Femur (tissue), 1 donor: ENCODE measurements at regions not wholly inside any gene's neighbourhood (a gene's known extent, or its start where the extent isn't known, plus 50 kb on each side); places are given as distances from the start of the nearest gene placed in this dataset.
A peak's percentile ranks its signal among the peaks of the same experiment; 100 is the strongest.
"Not testable (repeated sequence)": the region's sequence is repeated elsewhere in the genome, so short reads cannot be mapped to it uniquely, and the experiment has no call there.

Experiments used
- DNase-seq: peaks from one replicate; pipeline ENCODE4 v3.0.0-alpha.2; 2017

GRCh38 chr13:40345654-40346372, 320.6 kb downstream of the FOXO1 start:
- no peak for DNase-seq

GRCh38 chr13:40346592-40346991, 319.8 kb downstream of the FOXO1 start:
- DNase-seq = no peak

- DNase-seq = no peak
Observed at GRCh38 chr13:40348096-40348679, 318.3 kb downstream of the FOXO1 start.

- DNase-seq = no peak
Observed at GRCh38 chr13:40350283-40350992, 316.0 kb downstream of the FOXO1 start.

- no peak for DNase-seq
Observed at GRCh38 chr13:40351537-40352379, 314.7 kb downstream of the FOXO1 start.

- DNase-seq = no peak
Observed at GRCh38 chr13:40352380-40352778, 314.1 kb downstream of the FOXO1 start.

- DNase-seq = peak; percentile 66
Observed at GRCh38 chr13:40352802-40353562, 313.5 kb downstream of the FOXO1 start.

GRCh38 chr13:40355126-40355724, 311.2 kb downstream of the FOXO1 start:
- DNase-seq = no peak

- no peak for DNase-seq
Observed at GRCh38 chr13:40356011-40356410, 310.4 kb downstream of the FOXO1 start.

- not testable (repeated sequence) for DNase-seq
Observed at GRCh38 chr13:40356458-40356857, 310.0 kb downstream of the FOXO1 start.

GRCh38 chr13:40362502-40362901, 303.9 kb downstream of the FOXO1 start:
- no peak for DNase-seq

GRCh38 chr13:40363653-40364052, 302.8 kb downstream of the FOXO1 start:
- DNase-seq = no peak

GRCh38 chr13:40366119-40366518, 300.3 kb downstream of the FOXO1 start:
- DNase-seq = no peak

GRCh38 chr13:40368127-40368891, 298.1 kb downstream of the FOXO1 start:
- DNase-seq = no peak

GRCh38 chr13:40370661-40371060, 295.8 kb downstream of the FOXO1 start:
- no peak for DNase-seq

GRCh38 chr13:40371531-40372125, 294.8 kb downstream of the FOXO1 start:
- peak; percentile 43 for DNase-seq

GRCh38 chr13:40373608-40374007, 292.8 kb downstream of the FOXO1 start:
- not testable (repeated sequence) for DNase-seq

- no peak for DNase-seq
Observed at GRCh38 chr13:40375489-40376171, 290.8 kb downstream of the FOXO1 start.

- DNase-seq = peak; percentile 59
Observed at GRCh38 chr13:40376296-40376849, 290.1 kb downstream of the FOXO1 start.
